Esophagus squamous epithelium (tissue), 4 donors: ENCODE measurements at regions not wholly inside any gene's neighbourhood (a gene's known extent, or its start where the extent isn't known, plus 50 kb on each side); places are given as distances from the start of the nearest gene placed in this dataset.

Experiments used
- CTCF ChIP-seq, 6 experiments: fragments of 450-650 bp in 4 of 6; fragments of 200-600 bp in 2 of 6; sonication (generic) in 2 of 6; IDR thresholded peaks; one replicate each; pipeline ENCODE4 v1.5.1; 2016 to 2019; ENCODE audit warnings: antibody characterized with exemption in 6 of 6, mild to moderate bottlenecking in 4 of 6, moderate library complexity in 4 of 6
- POLR2A ChIP-seq, 4 donors: fragments of 450-650 bp; IDR thresholded peaks; one replicate each; pipeline ENCODE4 v1.6.1; 2017; ENCODE audit warnings: antibody characterized with exemption in 4 of 4, mild to moderate bottlenecking in 4 of 4, moderate library complexity in 3 of 4

GRCh38 chr6:169075915-169076654 is 177.6 kb downstream of the THBS2 start:
- TF ChIP-seq CTCF (IDR thresholded peaks at IDR 0.05) (no peak), POLR2A (IDR thresholded peaks at IDR 0.05) (no peak)
